Motor neuron (in vitro differentiated cells): ENCODE measurements at regions not wholly inside any gene's neighbourhood (a gene's known extent, or its start where the extent isn't known, plus 50 kb on each side); places are given as distances from the start of the nearest gene placed in this dataset.

Experiments used
- ATAC-seq, 8 experiments: fragments of 200-7000 bp; cut with Tn5 transposase; replicated peaks in 6 of 8; 2 replicates each; pipeline ENCODE4 v1.8.0; 2021; ENCODE audit warnings: mild to moderate bottlenecking in 8 of 8, moderate library complexity in 8 of 8
- H3K27ac ChIP-seq, 2 donors: fragments of 250-450 bp; sonication (Bioruptor Pico); 2 replicates each; pipeline ENCODE4 v1.9.0; 2021; ENCODE audit warnings: antibody characterized with exemption in 2 of 2, mild to moderate bottlenecking in 2 of 2, moderate library complexity in 1 of 2
- H3K4me1 ChIP-seq, 2 donors: fragments of 250-450 bp; sonication (Bioruptor Pico); replicated peaks in 1 of 2; 2 replicates each; pipeline ENCODE4 v1.6.1; 2021; ENCODE audit warnings: antibody characterized with exemption in 2 of 2, mild to moderate bottlenecking in 2 of 2, moderate library complexity in 1 of 2
- H3K4me3 ChIP-seq, 5 donors: fragments of 250-450 bp; sonication (Bioruptor Pico); 2 replicates each; pipeline ENCODE4 v1.9.0; 2021; ENCODE audit warnings: antibody characterized with exemption in 5 of 5, mild to moderate bottlenecking in 5 of 5, moderate library complexity in 4 of 5
- WGBS, 10 experiments: fragments of 450-650 bp; shearing (Covaris generic); methylation state at CpG; one replicate each; pipeline ENCODE4 v1.0.0; 2022; 5-methylcytosine and 5-hydroxymethylcytosine counted together
- in situ Hi-C, 9 experiments: fragments of 400-800 bp; cut with MboI; loops; one replicate each; pipeline ENCODE4 v1.15.0; 2021; ENCODE audit warnings: low sequenced_read_pairs in 9 of 9, low pct_unique_long_range_greater_than_20kb in 2 of 9; ENCODE audit not compliant: unreplicated experiment in 9 of 9

DNA sequence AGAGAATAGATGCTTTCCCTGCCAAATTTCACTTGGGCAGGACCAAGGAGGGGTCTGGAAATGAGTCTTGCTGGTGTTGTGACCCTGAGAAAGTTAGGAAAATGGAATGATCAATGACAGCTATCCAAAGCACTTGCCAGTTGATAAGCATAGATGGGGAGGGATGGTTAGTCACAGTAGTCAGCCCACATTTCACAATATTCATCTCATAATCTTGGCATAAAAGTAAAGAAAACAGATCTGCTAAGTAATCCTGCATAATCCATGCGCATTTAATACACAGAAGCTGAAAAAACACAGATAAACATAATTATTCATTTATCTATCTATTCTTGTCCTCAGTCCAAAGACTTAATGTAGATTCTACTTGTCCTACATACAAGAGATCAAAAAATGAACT lies 184.1 kb downstream of the ZIC4 start:
- Histone ChIP-seq H3K27ac (no peak overlapping the region), H3K4me1 (no peaks in the 10 kb centered on the region), H3K4me3 (no peak overlapping the region)
- in situ Hi-C loops = no loop called here
- 10 to 100% (median 84%) methylated on average over 1 of the region's 1 CpG; no CpG with 5 or more reads in 2 of the 10 experiments for WGBS, 10 experiments
- peak in 3 of 8 experiments; percentile 96 to 99 (median 97) for ATAC-seq

DNA sequence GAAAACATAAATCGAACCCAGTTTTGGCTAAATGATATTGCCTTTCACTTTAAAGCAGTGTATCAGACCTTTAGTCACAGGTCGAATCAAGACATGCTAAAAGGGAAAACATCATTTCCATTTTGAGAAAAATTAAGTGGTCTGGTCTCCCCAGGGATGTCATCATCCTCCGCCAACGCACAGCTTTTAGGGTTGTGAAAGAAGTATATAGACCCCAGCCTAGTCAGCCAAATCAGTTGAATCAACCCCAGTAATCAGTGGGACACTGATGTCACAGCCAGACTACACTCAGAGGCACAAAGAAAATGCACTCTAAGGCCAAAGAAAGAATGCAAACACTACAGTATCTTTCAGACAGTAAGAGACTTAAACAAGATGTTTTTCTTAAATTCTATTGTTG lies 187.4 kb downstream of the ZIC4 start:
- in situ Hi-C loops = no loop called here
- peak in 3 of 8 experiments; percentile 31 to 57 (median 52) for ATAC-seq

DNA sequence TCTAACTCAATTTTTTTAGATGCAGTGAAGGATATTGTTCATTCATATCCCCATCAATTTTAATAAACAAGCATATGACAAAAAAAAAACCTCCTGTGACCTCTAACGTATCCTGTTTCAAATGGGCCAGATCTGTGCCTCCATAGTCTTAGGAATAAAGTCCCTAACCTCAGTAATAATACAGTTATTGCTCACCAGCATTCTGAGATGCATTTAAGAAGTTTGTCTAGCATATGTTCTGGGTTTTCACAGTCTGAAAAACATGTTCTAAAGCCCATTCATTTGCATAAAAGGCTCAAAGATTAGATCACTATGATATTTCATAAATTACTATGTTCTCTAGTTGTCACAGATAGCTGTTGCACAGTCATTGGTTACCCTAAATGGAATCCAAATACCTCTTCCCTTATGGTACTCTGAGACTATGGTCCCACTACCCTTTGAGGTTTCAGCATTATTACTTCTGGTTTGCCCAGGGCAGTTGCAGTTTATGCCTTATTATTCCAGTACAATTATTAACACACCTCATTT lies 190.1 kb downstream of the ZIC4 start:
- in situ Hi-C loops = no loop called here
- H3K27ac ChIP-seq = no peak overlapping the region
- WGBS, 10 experiments = 33 to 100% (median 75%) methylated on average over 1 of the region's 1 CpG; no CpG with 5 or more reads in 3 of the 10 experiments
- no peak overlapping the region for H3K4me3 ChIP-seq
- no peak for ATAC-seq
- H3K4me1 ChIP-seq = no peaks in the 10 kb centered on the region

More for the DNA sequence above, 187.4 kb downstream of the ZIC4 start:
- Histone ChIP-seq H3K4me3 (no peak overlapping the region), H3K4me1 (no peaks in the 10 kb centered on the region), H3K27ac (no peak overlapping the region)
- 61 to 100% (median 73%) methylated on average over 1 to 4 of the region's 4 CpGs for WGBS, 10 experiments

DNA sequence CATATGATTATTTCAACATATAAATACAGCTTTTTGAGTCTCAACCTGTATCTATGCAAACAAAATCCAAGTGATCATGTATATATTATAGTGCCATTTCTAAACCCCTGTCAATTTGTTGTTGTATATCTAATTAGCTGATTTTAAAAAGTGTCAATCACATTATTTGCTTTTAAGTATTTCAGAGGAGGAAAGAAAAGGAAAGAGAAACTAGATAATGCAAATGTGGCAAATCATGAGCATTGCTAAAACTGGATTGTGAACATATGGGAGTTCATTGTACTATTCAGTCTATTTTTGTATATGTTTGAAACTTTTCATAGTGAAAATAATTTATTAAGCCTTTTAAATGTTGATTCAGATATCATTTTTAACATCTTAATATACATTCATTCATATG lies 190.7 kb downstream of the ZIC4 start:
- no peak for ATAC-seq
- in situ Hi-C loops = no loop called here
- Histone ChIP-seq H3K4me1 (no peaks in the 10 kb centered on the region), H3K27ac (no peak overlapping the region), H3K4me3 (no peak overlapping the region)

DNA sequence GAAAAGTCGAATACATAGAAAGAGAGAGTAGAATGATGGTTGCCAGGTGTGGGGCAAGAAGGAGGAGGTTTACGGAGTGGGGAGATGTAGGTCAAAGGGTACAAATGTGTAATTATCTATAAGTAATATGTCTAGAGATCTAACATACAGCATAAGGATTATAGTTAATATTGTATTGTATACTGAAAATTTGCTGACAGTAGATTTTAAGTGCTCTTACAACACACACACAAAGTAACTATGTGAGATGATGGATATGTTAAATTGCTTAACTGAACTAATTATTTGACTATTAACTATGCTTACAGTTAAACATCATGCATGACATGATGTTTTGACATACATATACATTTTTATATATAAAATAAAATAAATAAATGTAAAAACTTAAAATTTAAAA lies 192.7 kb downstream of the ZIC4 start:
- in situ Hi-C loops = no loop called here

DNA sequence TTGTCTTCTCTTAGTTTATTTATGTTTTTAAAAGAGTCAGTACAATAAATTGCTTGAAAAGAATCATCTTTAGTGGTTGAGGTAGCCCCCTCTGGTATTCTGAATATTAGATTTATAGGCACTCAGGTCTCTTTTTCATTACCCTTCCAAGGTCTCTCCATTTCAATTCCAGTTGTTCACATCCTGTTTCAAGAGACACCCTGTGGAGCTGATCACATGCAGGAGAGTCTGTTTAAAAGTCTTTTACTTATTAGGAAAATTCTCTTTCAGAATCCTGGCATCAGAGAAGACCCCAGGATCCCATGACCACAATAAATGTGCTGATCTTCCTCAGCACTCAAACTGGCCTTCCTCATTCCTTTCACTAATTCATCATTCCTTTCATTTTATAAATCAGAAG lies 195.7 kb downstream of the ZIC4 start:
- Histone ChIP-seq H3K27ac (no peak overlapping the region), H3K4me3 (no peak overlapping the region), H3K4me1 (no peaks in the 10 kb centered on the region)
- in situ Hi-C loops = no loop called here
- ATAC-seq = no peak

More for the DNA sequence above, 192.7 kb downstream of the ZIC4 start:
- H3K27ac ChIP-seq = no peak overlapping the region
- WGBS, 10 experiments = 62 to 100% (median 100%) methylated on average over 2 of the region's 2 CpGs; no CpG with 5 or more reads in 1 of the 10 experiments
- no peaks in the 10 kb centered on the region for H3K4me1 ChIP-seq
- no peak for ATAC-seq
- H3K4me3 ChIP-seq = no peak overlapping the region

DNA sequence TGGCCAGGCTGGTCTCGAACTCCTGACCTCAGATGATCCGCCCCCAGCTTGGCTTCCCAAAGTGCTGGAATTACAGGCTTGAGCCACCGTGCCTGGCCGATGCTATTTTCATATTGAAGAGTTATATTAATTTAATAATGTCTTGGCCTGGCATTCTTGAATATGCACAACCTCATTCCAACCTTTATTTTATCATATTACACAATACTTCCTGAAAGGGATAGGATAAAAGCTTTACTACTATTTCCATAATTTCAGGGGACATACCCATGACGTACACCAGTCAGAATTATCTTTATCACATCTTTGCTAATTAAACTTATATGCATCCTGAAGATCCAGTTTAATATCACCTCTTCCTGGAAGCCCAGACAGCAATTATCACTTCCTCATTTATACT lies 205.3 kb downstream of the ZIC4 start:
- in situ Hi-C loops = no loop called here
- H3K27ac ChIP-seq = no peak overlapping the region
- no peaks in the 10 kb centered on the region for H3K4me1 ChIP-seq
- no peak overlapping the region for H3K4me3 ChIP-seq
- ATAC-seq = peak in 3 of 8 experiments; percentile 34 to 73 (median 67)
- WGBS, 10 experiments = 0 to 100% (median 89%) methylated on average over 1 to 5 of the region's 5 CpGs; no CpG with 5 or more reads in 1 of the 10 experiments

DNA sequence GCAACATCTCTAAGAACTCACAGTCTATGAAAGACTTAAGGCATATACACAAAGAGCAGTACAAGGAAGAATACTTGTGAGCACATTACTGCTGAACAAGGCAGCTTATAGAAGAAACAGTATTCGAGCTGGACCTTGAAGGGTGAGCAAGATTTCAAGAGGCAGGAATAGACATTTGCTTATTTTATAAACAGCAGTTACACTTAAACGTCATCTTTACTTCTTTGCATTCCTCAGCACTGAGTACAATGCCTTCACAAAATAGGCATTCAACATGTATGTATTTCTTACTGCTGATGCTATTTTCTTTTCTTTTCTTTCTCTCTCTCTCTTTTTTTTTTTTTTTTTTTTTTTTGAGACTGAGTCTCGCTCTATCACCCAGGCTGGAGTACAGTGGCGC lies 205.8 kb downstream of the ZIC4 start:
- peak in 3 of 8 experiments; percentile 20 to 36 (median 22) for ATAC-seq
- in situ Hi-C loops = no loop called here
- 40 to 83% (median 67%) methylated on average over 1 to 4 of the region's 4 CpGs; no CpG with 5 or more reads in 1 of the 10 experiments for WGBS, 10 experiments
- Histone ChIP-seq H3K4me1 (no peaks in the 10 kb centered on the region), H3K27ac (no peak overlapping the region), H3K4me3 (no peak overlapping the region)

DNA sequence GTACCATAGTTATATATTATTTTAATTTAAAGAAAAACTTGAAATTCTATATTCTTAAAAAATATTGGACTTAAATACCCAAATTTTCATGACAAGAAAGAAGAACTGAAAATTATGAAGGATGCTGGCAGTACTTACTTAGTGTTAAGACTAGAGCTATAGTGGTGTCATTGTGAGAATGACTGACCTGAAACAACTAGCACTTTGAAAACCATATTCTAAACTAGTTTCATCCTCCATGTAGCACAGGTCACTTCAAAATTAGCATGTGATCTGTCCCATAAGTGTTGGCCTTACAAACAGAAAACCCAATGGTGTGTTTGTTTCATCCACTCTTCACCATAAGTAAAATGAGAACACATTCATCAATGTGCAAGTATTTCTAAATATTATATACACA lies 208.6 kb downstream of the ZIC4 start:
- no peak overlapping the region for H3K4me3 ChIP-seq
- no peak overlapping the region for H3K27ac ChIP-seq
- in situ Hi-C loops = loop anchor here in 1 of 9 experiments (25.0 kb wide), 1 partner anchor 385 kb away; no protein-coding TSS in a partner anchor
- no peak for ATAC-seq
- H3K4me1 ChIP-seq = no peaks in the 10 kb centered on the region

DNA sequence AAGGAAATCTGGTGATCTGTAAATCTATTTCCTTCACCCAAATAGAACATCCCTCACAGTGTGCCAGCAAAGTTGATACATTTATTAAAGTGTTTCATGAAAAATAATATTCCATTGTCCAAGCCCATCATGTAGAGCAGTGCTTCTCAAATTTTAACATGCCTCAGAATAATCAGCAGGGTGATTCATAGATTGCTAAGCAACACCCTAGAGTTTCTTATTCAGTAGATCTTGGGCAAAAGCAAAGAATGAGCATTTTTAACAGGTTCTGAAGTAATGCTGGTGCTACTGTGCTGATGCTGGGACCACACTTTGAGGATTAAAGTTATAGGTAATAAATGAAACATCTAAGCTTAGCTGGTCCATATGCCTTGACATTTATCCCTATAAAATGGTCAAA lies 210.5 kb downstream of the ZIC4 start:
- no peak overlapping the region for H3K4me3 ChIP-seq
- no peaks in the 10 kb centered on the region for H3K4me1 ChIP-seq
- H3K27ac ChIP-seq = no peak overlapping the region
- peak in 2 of 8 experiments; percentile 83 to 87 for ATAC-seq
- in situ Hi-C loops = loop anchor here in 1 of 9 experiments (25.0 kb wide), 1 partner anchor 384 kb away; no protein-coding TSS in a partner anchor

DNA sequence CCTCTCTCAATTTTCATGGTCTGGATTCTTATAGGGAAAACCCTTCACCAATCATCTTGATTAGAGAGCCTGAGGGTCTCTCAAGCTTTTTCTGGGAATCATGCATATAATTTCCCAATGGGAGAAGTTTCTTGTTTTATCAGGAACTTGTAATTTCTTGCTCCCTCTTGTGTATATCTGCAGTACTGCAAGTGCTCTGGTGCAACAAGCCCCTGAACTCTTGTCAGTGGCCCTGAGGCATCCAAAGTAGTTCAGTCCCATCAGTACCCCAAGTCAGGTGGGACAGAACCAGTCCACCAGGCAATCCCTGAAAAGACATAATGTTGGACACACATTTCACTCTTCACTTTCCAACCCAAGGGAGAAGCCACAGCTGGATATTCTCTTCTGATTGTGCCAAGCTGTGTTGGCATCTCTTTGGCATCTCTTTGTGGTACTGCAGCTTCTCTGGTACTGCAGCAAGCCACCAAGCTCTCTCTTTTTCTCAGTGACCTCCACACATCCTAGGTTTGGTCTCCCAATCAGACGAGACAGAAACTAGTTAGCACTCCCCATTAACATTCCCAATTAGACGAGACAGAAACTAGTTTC lies 214.5 kb downstream of the ZIC4 start:
- 20 to 100% (median 71%) methylated on average over 1 to 2 of the region's 2 CpGs; no CpG with 5 or more reads in 2 of the 10 experiments for WGBS, 10 experiments
- peak in 1 of 8 experiments; percentile 43 for ATAC-seq
- in situ Hi-C loops = loop anchor here in 1 of 9 experiments (25.0 kb wide), 1 partner anchor 380 kb away; no protein-coding TSS in a partner anchor

DNA sequence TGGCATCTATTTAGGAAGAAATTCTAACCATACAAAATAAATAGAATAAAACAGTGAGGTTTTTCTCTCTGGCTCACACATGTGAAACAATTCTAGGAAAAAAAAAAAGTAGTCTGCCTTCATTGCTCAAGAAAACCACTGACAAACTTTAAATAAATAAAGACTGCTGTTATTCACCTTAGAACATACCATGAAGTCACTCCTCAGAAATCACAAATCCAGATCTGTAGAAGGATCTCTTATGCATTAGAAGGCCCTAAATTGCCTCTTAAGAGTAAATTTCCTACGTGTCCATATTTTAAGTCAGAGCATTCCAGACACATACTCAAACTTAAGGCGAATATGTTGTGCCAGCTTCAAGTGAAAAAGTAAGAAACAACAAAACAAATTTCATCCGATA lies 217.3 kb downstream of the ZIC4 start:
- H3K27ac ChIP-seq = no peak overlapping the region
- no peak for ATAC-seq
- no peak overlapping the region for H3K4me3 ChIP-seq
- in situ Hi-C loops = loop anchor here in 1 of 9 experiments (25.0 kb wide), 1 partner anchor 377 kb away; no protein-coding TSS in a partner anchor
- no peaks in the 10 kb centered on the region for H3K4me1 ChIP-seq
- 40 to 86% (median 58%) methylated on average over 2 to 3 of the region's 3 CpGs; no CpG with 5 or more reads in 2 of the 10 experiments for WGBS, 10 experiments

More for the DNA sequence above, 214.5 kb downstream of the ZIC4 start:
- Histone ChIP-seq H3K27ac (no peak overlapping the region), H3K4me3 (no peak overlapping the region), H3K4me1 (no peaks in the 10 kb centered on the region)

DNA sequence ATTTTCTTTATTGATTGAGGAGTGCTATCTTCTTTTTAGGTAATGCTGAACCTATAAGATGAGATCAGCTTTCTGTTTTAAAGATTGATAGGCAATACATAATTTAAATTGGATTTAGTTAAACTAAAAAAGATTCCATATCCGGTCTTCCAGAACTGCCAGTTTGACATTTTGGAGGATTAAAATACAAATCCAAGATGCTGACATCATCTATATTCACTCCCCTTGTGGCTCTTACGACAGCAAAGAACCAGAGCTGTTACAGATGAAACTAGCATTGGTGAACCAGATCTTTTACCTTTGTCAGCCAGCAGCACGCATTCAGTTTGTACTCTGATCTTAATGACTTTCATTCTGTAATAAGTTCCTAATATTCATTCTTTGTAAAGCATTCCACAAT lies 218.7 kb downstream of the ZIC4 start:
- H3K27ac ChIP-seq = no peak overlapping the region
- in situ Hi-C loops = loop anchor here in 1 of 9 experiments (25.0 kb wide), 1 partner anchor 375 kb away; no protein-coding TSS in a partner anchor
- H3K4me1 ChIP-seq = no peaks in the 10 kb centered on the region
- ATAC-seq = no peak
- WGBS, 10 experiments = 55 to 100% (median 82%) methylated on average over 1 to 3 of the region's 3 CpGs
- no peak overlapping the region for H3K4me3 ChIP-seq

DNA sequence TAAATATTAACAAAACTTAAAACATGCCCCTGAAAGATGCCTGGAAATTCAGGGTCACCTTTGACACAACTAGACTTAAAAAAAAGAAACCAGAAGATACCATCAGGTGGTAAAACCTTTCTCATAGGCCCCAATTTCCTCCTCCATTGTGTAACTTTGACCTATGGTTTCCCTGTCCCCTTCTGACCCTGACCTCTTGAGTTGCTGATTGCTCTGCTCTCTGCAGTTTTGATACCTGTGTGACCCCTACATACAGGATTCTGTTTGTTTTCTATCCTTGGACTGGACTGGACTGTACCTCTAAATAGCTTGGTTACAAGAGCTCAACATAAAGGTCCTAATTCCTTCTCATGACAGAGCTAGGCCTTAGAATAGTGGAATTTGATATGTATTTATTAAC lies 220.6 kb downstream of the ZIC4 start:
- in situ Hi-C loops = loop anchor here in 1 of 9 experiments (25.0 kb wide), 1 partner anchor 373 kb away; no protein-coding TSS in a partner anchor
- Histone ChIP-seq H3K4me3 (no peak overlapping the region), H3K4me1 (no peaks in the 10 kb centered on the region), H3K27ac (no peak overlapping the region)
- no peak for ATAC-seq
